HL-60 (cell line): ENCODE measurements at regions not wholly inside any gene's neighbourhood (a gene's known extent, or its start where the extent isn't known, plus 50 kb on each side); places are given as distances from the start of the nearest gene placed in this dataset.

ENCODE experiments used
- DNase-seq, 2 experiments: peaks; one replicate each; pipeline ENCODE4 v3.0.0-alpha.2; 2010 to 2020; ENCODE audit warnings: low read depth in 1 of 2, low spot score in 1 of 2
- H3K27ac ChIP-seq: fragments of 250-450 bp; sonication (Bioruptor Pico); replicated peaks from 2 replicates; pipeline ENCODE4 v1.5.1; 2020; ENCODE audit warnings: mild to moderate bottlenecking, moderate library complexity
- H3K27me3 ChIP-seq: fragments of 250-450 bp; sonication (Bioruptor Pico); 2 replicates; pipeline ENCODE4 v1.5.1; 2021; ENCODE audit warnings: mild to moderate bottlenecking, moderate library complexity; ENCODE audit not compliant: insufficient read depth, poor library complexity, severe bottlenecking
- H3K4me3 ChIP-seq: replicated peaks from 2 replicates; pipeline ENCODE4 v1.5.1; 2011; ENCODE audit warnings: mild to moderate bottlenecking, control low read depth, low read length; ENCODE audit not compliant: insufficient read depth
- GABPA ChIP-seq: IDR thresholded peaks from 2 replicates; pipeline ENCODE4 v1.6.1; 2012; ENCODE audit warnings: low read depth
- POLR2AphosphoS5 ChIP-seq: IDR thresholded peaks from 2 replicates; pipeline ENCODE4 v1.6.1; 2012; ENCODE audit warnings: low read depth
- SPI1 ChIP-seq: IDR thresholded peaks from 2 replicates; pipeline ENCODE4 v1.6.1; 2012; ENCODE audit warnings: low read depth, mild to moderate bottlenecking, borderline replicate concordance
- TF ChIP-seq, protein P1 (sequence below): IDR thresholded peaks from one replicate; pipeline ENCODE4 v1.5.1; 2011; ENCODE audit warnings: low read length, control low read depth, inconsistent platforms; ENCODE audit not compliant: insufficient read depth
- TF ChIP-seq, protein P2 (sequence below): IDR thresholded peaks from 2 replicates; pipeline ENCODE4 v1.6.1; 2012; ENCODE audit warnings: low read depth; ENCODE audit not compliant: insufficient replicate concordance

DNA sequence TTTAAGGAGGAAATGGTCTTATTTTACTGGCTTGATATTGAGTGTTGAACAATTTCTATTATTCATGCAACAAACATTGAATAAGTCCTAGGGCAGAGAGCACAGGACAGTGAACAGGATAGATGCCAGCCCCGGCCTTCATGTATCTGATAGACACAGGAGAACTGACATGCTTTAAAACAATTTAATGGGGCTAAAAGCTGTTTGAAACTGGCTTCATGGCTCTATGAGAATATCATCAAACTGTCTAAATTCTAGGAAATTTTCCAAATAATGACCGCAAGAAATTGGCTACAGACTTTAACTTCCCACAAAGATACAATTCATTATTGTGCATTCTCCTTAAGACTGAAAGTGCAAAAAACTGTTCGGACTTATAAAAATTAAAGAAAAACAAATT, 69.0 kb downstream of the ID4 start:
- no peak for TF ChIP-seq SPI1
- no peak for TF ChIP-seq POLR2AphosphoS5
- TF ChIP-seq, protein P1, sequence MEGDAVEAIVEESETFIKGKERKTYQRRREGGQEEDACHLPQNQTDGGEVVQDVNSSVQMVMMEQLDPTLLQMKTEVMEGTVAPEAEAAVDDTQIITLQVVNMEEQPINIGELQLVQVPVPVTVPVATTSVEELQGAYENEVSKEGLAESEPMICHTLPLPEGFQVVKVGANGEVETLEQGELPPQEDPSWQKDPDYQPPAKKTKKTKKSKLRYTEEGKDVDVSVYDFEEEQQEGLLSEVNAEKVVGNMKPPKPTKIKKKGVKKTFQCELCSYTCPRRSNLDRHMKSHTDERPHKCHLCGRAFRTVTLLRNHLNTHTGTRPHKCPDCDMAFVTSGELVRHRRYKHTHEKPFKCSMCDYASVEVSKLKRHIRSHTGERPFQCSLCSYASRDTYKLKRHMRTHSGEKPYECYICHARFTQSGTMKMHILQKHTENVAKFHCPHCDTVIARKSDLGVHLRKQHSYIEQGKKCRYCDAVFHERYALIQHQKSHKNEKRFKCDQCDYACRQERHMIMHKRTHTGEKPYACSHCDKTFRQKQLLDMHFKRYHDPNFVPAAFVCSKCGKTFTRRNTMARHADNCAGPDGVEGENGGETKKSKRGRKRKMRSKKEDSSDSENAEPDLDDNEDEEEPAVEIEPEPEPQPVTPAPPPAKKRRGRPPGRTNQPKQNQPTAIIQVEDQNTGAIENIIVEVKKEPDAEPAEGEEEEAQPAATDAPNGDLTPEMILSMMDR = no peak
- TF ChIP-seq, protein P2, sequence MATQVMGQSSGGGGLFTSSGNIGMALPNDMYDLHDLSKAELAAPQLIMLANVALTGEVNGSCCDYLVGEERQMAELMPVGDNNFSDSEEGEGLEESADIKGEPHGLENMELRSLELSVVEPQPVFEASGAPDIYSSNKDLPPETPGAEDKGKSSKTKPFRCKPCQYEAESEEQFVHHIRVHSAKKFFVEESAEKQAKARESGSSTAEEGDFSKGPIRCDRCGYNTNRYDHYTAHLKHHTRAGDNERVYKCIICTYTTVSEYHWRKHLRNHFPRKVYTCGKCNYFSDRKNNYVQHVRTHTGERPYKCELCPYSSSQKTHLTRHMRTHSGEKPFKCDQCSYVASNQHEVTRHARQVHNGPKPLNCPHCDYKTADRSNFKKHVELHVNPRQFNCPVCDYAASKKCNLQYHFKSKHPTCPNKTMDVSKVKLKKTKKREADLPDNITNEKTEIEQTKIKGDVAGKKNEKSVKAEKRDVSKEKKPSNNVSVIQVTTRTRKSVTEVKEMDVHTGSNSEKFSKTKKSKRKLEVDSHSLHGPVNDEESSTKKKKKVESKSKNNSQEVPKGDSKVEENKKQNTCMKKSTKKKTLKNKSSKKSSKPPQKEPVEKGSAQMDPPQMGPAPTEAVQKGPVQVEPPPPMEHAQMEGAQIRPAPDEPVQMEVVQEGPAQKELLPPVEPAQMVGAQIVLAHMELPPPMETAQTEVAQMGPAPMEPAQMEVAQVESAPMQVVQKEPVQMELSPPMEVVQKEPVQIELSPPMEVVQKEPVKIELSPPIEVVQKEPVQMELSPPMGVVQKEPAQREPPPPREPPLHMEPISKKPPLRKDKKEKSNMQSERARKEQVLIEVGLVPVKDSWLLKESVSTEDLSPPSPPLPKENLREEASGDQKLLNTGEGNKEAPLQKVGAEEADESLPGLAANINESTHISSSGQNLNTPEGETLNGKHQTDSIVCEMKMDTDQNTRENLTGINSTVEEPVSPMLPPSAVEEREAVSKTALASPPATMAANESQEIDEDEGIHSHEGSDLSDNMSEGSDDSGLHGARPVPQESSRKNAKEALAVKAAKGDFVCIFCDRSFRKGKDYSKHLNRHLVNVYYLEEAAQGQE = no peak
- no peak for TF ChIP-seq GABPA

DNA sequence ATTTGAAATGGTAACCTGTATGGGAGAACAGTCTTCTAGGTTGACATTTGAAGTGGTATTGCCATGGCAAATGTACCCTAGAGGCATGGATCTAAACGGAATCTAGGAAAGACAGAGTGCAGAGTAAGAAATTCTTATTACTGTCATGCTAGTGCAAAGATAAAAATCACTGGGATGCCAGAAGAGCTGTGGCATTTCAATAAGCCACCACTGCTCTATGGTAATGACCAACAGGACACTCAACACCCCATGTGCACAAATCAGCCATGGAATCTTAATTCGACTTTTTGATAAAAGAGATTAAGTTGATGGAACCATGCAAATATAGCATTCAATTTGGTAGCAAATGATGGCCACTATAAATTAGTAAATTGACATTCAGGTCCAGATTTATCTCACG, 74.1 kb downstream of the ID4 start:
- H3K4me3 ChIP-seq = no peak overlapping the region
- H3K27me3 ChIP-seq = no peaks in the 10 kb centered on the region

More for the DNA sequence above, 69.0 kb downstream of the ID4 start:
- DNase-seq = no peak
- Histone ChIP-seq H3K27me3 (no peaks in the 10 kb centered on the region), H3K4me3 (no peak overlapping the region), H3K27ac (no peak overlapping the region)

GRCh38 chr6:19918436-19918835, 81.3 kb downstream of the ID4 start:
- DNase-seq = no peak
- no peak overlapping the region for H3K4me3 ChIP-seq
- H3K27me3 ChIP-seq = no peaks in the 10 kb centered on the region
- H3K27ac ChIP-seq = no peak overlapping the region
- TF ChIP-seq GABPA (no peak), SPI1 (no peak), POLR2AphosphoS5 (no peak)
- TF ChIP-seq, protein P2 = no peak
- TF ChIP-seq, protein P1 = no peak

More for the DNA sequence above, 74.1 kb downstream of the ID4 start:
- H3K27ac ChIP-seq = no peak overlapping the region
- TF ChIP-seq, protein P2 = no peak
- TF ChIP-seq, protein P1 = no peak
- no peak for DNase-seq
